Neutrophil (primary cell): ENCODE measurements at regions not wholly inside any gene's neighbourhood (a gene's known extent, or its start where the extent isn't known, plus 50 kb on each side); places are given as distances from the start of the nearest gene placed in this dataset.

Experiments
- H3K27ac ChIP-seq: fragments of 200-600 bp; sonication (generic); 2 replicates; pipeline ENCODE4 v1.5.1; 2016; ENCODE audit warnings: mild to moderate bottlenecking, moderate library complexity
- H3K27me3 ChIP-seq: fragments of 200-600 bp; sonication (generic); 2 replicates; pipeline ENCODE4 v1.6.0; 2016; ENCODE audit warnings: mild to moderate bottlenecking
- H3K36me3 ChIP-seq: fragments of 200-600 bp; sonication (generic); 2 replicates; pipeline ENCODE4 v1.5.1; 2017
- H3K4me1 ChIP-seq, 2 experiments: fragments of 200-600 bp in 1 of 2; sonication (generic) in 1 of 2; 1 replicate in 1 of 2; 2 replicates in 1 of 2; pipeline versions ENCODE4 v1.5.1 to v1.6.1; 2013 to 2016; ENCODE audit warnings: low read depth in 1 of 2, low read length in 1 of 2, mild to moderate bottlenecking in 1 of 2, moderate library complexity in 1 of 2; ENCODE audit not compliant: control insufficient read depth in 1 of 2, insufficient read depth in 1 of 2
- H3K4me3 ChIP-seq, 2 experiments: fragments of 200-600 bp in 1 of 2; sonication (generic) in 1 of 2; 1 replicate in 1 of 2; 2 replicates in 1 of 2; pipeline ENCODE4 v1.5.1; 2013 to 2016; ENCODE audit warnings: low read depth in 1 of 2, low read length in 1 of 2, mild to moderate bottlenecking in 1 of 2, moderate library complexity in 1 of 2
- H3K9me3 ChIP-seq: fragments of 200-600 bp; sonication (generic); 2 replicates; pipeline ENCODE4 v1.5.1; 2016
- CTCF ChIP-seq: fragments of 200-600 bp; sonication (generic); IDR thresholded peaks from 2 replicates; pipeline ENCODE4 v1.5.1; 2016; ENCODE audit warnings: antibody characterized with exemption

- Histone ChIP-seq H3K27ac (no peak overlapping the region), H3K36me3 (no peaks in the 10 kb centered on the region), H3K4me3 (no peak overlapping the region), H3K9me3 (no peaks in the 10 kb centered on the region), H3K4me1 (no peaks in the 10 kb centered on the region), H3K27me3 (no peaks in the 10 kb centered on the region)
- no peak for TF ChIP-seq CTCF
These were observed 436.3 kb downstream of the PRDM2 start for GRCh38 chr1:14136152-14136763.

GRCh38 chr1:14136881-14137280, 436.9 kb downstream of the PRDM2 start:
- no peak overlapping the region for H3K27ac ChIP-seq
- no peak overlapping the region for H3K4me3 ChIP-seq

GRCh38 chr1:14137411-14138134, 437.6 kb downstream of the PRDM2 start:
- no peaks in the 10 kb centered on the region for H3K36me3 ChIP-seq
- H3K27me3 ChIP-seq = no peaks in the 10 kb centered on the region
- no peak overlapping the region for H3K4me3 ChIP-seq
- no peak overlapping the region for H3K27ac ChIP-seq
- no peak for TF ChIP-seq CTCF
- H3K4me1 ChIP-seq = no peaks in the 10 kb centered on the region
- H3K9me3 ChIP-seq = no peaks in the 10 kb centered on the region

More at GRCh38 chr1:14136881-14137280, 436.9 kb downstream of the PRDM2 start:
- Histone ChIP-seq H3K4me1 (no peaks in the 10 kb centered on the region), H3K9me3 (no peaks in the 10 kb centered on the region), H3K27me3 (no peaks in the 10 kb centered on the region), H3K36me3 (no peaks in the 10 kb centered on the region)
- TF ChIP-seq CTCF = no peak

- Histone ChIP-seq H3K4me1 (no peaks in the 10 kb centered on the region), H3K36me3 (no peaks in the 10 kb centered on the region), H3K9me3 (no peaks in the 10 kb centered on the region), H3K27me3 (no peaks in the 10 kb centered on the region), H3K4me3 (no peak overlapping the region), H3K27ac (no peak overlapping the region)
- TF ChIP-seq CTCF = no peak
These were observed 438.1 kb downstream of the PRDM2 start for GRCh38 chr1:14138135-14138506.

- Histone ChIP-seq H3K27ac (no peak overlapping the region), H3K4me1 (no peaks in the 10 kb centered on the region), H3K4me3 (no peak overlapping the region), H3K27me3 (no peaks in the 10 kb centered on the region), H3K9me3 (no peaks in the 10 kb centered on the region), H3K36me3 (no peaks in the 10 kb centered on the region)
- no peak for TF ChIP-seq CTCF
These were observed 438.7 kb downstream of the PRDM2 start for GRCh38 chr1:14138687-14139086.
